ENCODE measurements at regions not wholly inside any gene's neighbourhood (a gene's known extent, or its start where the extent isn't known, plus 50 kb on each side); places are given as distances from the start of the nearest gene placed in this dataset.
"Not testable (repeated sequence)": the region's sequence is repeated elsewhere in the genome, so short reads cannot be mapped to it uniquely, and the experiment has no call there.

GRCh38 chr12:46884362-46884761 is 58.6 kb upstream of the SLC38A4 start:
- no peak for DNase-seq

GRCh38 chr12:46886541-46887041 is 60.8 kb upstream of the SLC38A4 start:
- no peak for DNase-seq

- DNase-seq, result no peak
These were observed 62.1 kb upstream of the SLC38A4 start for GRCh38 chr12:46887870-46888269.

- DNase-seq, result no peak
These were observed 62.8 kb upstream of the SLC38A4 start for GRCh38 chr12:46888568-46888967.

GRCh38 chr12:46891306-46891705 is 65.5 kb upstream of the SLC38A4 start:
- no peak for DNase-seq

- no peak for DNase-seq
These were observed 66.4 kb upstream of the SLC38A4 start for GRCh38 chr12:46892034-46892705.

- DNase-seq, result no peak
These were observed 67.1 kb upstream of the SLC38A4 start for GRCh38 chr12:46892887-46893286.

GRCh38 chr12:46893434-46893833 is 67.6 kb upstream of the SLC38A4 start:
- DNase-seq, result no peak

GRCh38 chr12:46895726-46896125 is 69.9 kb upstream of the SLC38A4 start:
- no peak for DNase-seq

- no peak for DNase-seq
These were observed 70.9 kb upstream of the SLC38A4 start for GRCh38 chr12:46896680-46897079.

- no peak for DNase-seq
These were observed 72.5 kb upstream of the SLC38A4 start for GRCh38 chr12:46898152-46898931.

GRCh38 chr12:46898989-46899388 is 73.2 kb upstream of the SLC38A4 start:
- no peak for DNase-seq

GRCh38 chr12:46900734-46901463 is 75.1 kb upstream of the SLC38A4 start:
- DNase-seq, result no peak

- no peak for DNase-seq
These were observed 75.8 kb upstream of the SLC38A4 start for GRCh38 chr12:46901464-46902205.

- no peak for DNase-seq
These were observed 77.3 kb upstream of the SLC38A4 start for GRCh38 chr12:46903058-46903457.

- DNase-seq, result no peak
These were observed 78.8 kb upstream of the SLC38A4 start for GRCh38 chr12:46904406-46905238.

- not testable (repeated sequence) for DNase-seq
These were observed 79.4 kb upstream of the SLC38A4 start for GRCh38 chr12:46905239-46905627.

- no peak for DNase-seq
These were observed 82.0 kb upstream of the SLC38A4 start for GRCh38 chr12:46907791-46908190.

- no peak for DNase-seq
These were observed 82.6 kb upstream of the SLC38A4 start for GRCh38 chr12:46908236-46908935.

- no peak for DNase-seq
These were observed 83.3 kb upstream of the SLC38A4 start for GRCh38 chr12:46908936-46909635.
